ENCODE measurements at regions not wholly inside any gene's neighbourhood (a gene's known extent, or its start where the extent isn't known, plus 50 kb on each side); places are given as distances from the start of the nearest gene placed in this dataset.

GRCh38 chr4:10178763-10179162 lies 62.2 kb upstream of the WDR1 start:
- H3K79me2 ChIP-seq (ENCODE audit: insufficient read depth, low read length), result no peaks in the 10 kb centered on the region
- peaks cover 6% of the 10 kb centered on the region; the same call in 1 of the 2 replicates for H3K4me1 ChIP-seq (ENCODE audit: insufficient read depth, low read length)
- H3K4me2 ChIP-seq (ENCODE audit: insufficient read depth, low read length), result no peak overlapping the region
- ATAC-seq (ENCODE audit: insufficient read depth, low read depth), result no peak
- no peak overlapping the region for H3K4me3 ChIP-seq (ENCODE audit: low read depth in 1 of 2, low read length in 2 of 2)
- no peaks in the 10 kb centered on the region for H3K36me3 ChIP-seq (ENCODE audit: insufficient read depth, low read length)
- TF ChIP-seq CTCF (IDR thresholded peaks at IDR 0.05; ENCODE audit: borderline replicate concordance, extremely low read depth, low read length, poor library complexity, severe bottlenecking) (no peak), EZH2 (IDR thresholded peaks at IDR 0.05; ENCODE audit: borderline replicate concordance, low read depth, low read length, severe bottlenecking) (no peak)
- DNase-seq, result no peak
- H3K9me3 ChIP-seq (ENCODE audit: insufficient read depth, low read length, severe bottlenecking), result peaks cover 4% of the 10 kb centered on the region
- no peak overlapping the region for H3K9ac ChIP-seq (ENCODE audit: low read depth, low read length)
- H2AFZ ChIP-seq (ENCODE audit: low read depth, low read length), result no peak overlapping the region
- H3K27me3 ChIP-seq (ENCODE audit: insufficient read depth, low read length, poor library complexity), result no peaks in the 10 kb centered on the region
- no peaks in the 10 kb centered on the region for H4K20me1 ChIP-seq (ENCODE audit: insufficient read depth, low read length)
- no peak overlapping the region for H3K27ac ChIP-seq (ENCODE audit: low read length)

GRCh38 chr4:10175626-10176025 lies 59.0 kb upstream of the WDR1 start:
- Histone ChIP-seq H3K4me2 (ENCODE audit: insufficient read depth, low read length) (no peak overlapping the region), H3K4me1 (ENCODE audit: insufficient read depth, low read length) (no peaks in the 10 kb centered on the region), H3K9ac (ENCODE audit: low read depth, low read length) (no peak overlapping the region), H3K27me3 (ENCODE audit: insufficient read depth, low read length, poor library complexity) (no peaks in the 10 kb centered on the region), H4K20me1 (ENCODE audit: insufficient read depth, low read length) (no peaks in the 10 kb centered on the region), H3K4me3 (ENCODE audit: low read depth in 1 of 2, low read length in 2 of 2) (no peak overlapping the region), H3K27ac (ENCODE audit: low read length) (no peak overlapping the region), H3K9me3 (ENCODE audit: insufficient read depth, low read length, severe bottlenecking) (peaks cover 4% of the 10 kb centered on the region), H3K79me2 (ENCODE audit: insufficient read depth, low read length) (no peaks in the 10 kb centered on the region), H2AFZ (ENCODE audit: low read depth, low read length) (no peak overlapping the region), H3K36me3 (ENCODE audit: insufficient read depth, low read length) (no peaks in the 10 kb centered on the region)
- ATAC-seq (ENCODE audit: insufficient read depth, low read depth) (no peak), DNase-seq (no peak)
- TF ChIP-seq CTCF (IDR thresholded peaks at IDR 0.05; ENCODE audit: borderline replicate concordance, extremely low read depth, low read length, poor library complexity, severe bottlenecking) (no peak), EZH2 (IDR thresholded peaks at IDR 0.05; ENCODE audit: borderline replicate concordance, low read depth, low read length, severe bottlenecking) (no peak)

GRCh38 chr4:10173754-10174749 lies 57.5 kb upstream of the WDR1 start:
- TF ChIP-seq EZH2 (IDR thresholded peaks at IDR 0.05; ENCODE audit: borderline replicate concordance, low read depth, low read length, severe bottlenecking), result no peak
- Histone ChIP-seq H4K20me1 (ENCODE audit: insufficient read depth, low read length) (no peaks in the 10 kb centered on the region), H3K9me3 (ENCODE audit: insufficient read depth, low read length, severe bottlenecking) (peaks cover 4% of the 10 kb centered on the region), H2AFZ (ENCODE audit: low read depth, low read length) (no peak overlapping the region), H3K27ac (ENCODE audit: low read length) (no peak overlapping the region), H3K9ac (ENCODE audit: low read depth, low read length) (no peak overlapping the region), H3K4me3 (ENCODE audit: low read depth in 1 of 2, low read length in 2 of 2) (no peak overlapping the region), H3K4me2 (ENCODE audit: insufficient read depth, low read length) (no peak overlapping the region), H3K36me3 (ENCODE audit: insufficient read depth, low read length) (no peaks in the 10 kb centered on the region), H3K79me2 (ENCODE audit: insufficient read depth, low read length) (no peaks in the 10 kb centered on the region), H3K4me1 (ENCODE audit: insufficient read depth, low read length) (no peaks in the 10 kb centered on the region), H3K27me3 (ENCODE audit: insufficient read depth, low read length, poor library complexity) (no peaks in the 10 kb centered on the region)
- ATAC-seq (ENCODE audit: insufficient read depth, low read depth), result no peak
- no peak for DNase-seq

- Histone ChIP-seq H3K27ac (ENCODE audit: low read length) (no peak overlapping the region), H2AFZ (ENCODE audit: low read depth, low read length) (no peak overlapping the region), H4K20me1 (ENCODE audit: insufficient read depth, low read length) (no peaks in the 10 kb centered on the region), H3K4me1 (ENCODE audit: insufficient read depth, low read length) (no peaks in the 10 kb centered on the region), H3K4me3 (ENCODE audit: low read depth in 1 of 2, low read length in 2 of 2) (no peak overlapping the region), H3K27me3 (ENCODE audit: insufficient read depth, low read length, poor library complexity) (no peaks in the 10 kb centered on the region), H3K4me2 (ENCODE audit: insufficient read depth, low read length) (no peak overlapping the region), H3K9me3 (ENCODE audit: insufficient read depth, low read length, severe bottlenecking) (peaks cover 4% of the 10 kb centered on the region), H3K79me2 (ENCODE audit: insufficient read depth, low read length) (no peaks in the 10 kb centered on the region), H3K9ac (ENCODE audit: low read depth, low read length) (no peak overlapping the region), H3K36me3 (ENCODE audit: insufficient read depth, low read length) (no peaks in the 10 kb centered on the region)
- TF ChIP-seq EZH2 (IDR thresholded peaks at IDR 0.05; ENCODE audit: borderline replicate concordance, low read depth, low read length, severe bottlenecking) (no peak), CTCF (IDR thresholded peaks at IDR 0.05; ENCODE audit: borderline replicate concordance, extremely low read depth, low read length, poor library complexity, severe bottlenecking) (no peak)
- DNase-seq (no peak), ATAC-seq (ENCODE audit: insufficient read depth, low read depth) (no peak)
These were observed 56.6 kb upstream of the WDR1 start for GRCh38 chr4:10173037-10173753.

Data from DND-41 (cell line).